CD4-positive, alpha-beta memory T cell (primary cell): ENCODE measurements at regions not wholly inside any gene's neighbourhood (a gene's known extent, or its start where the extent isn't known, plus 50 kb on each side); places are given as distances from the start of the nearest gene placed in this dataset.

Experiments used
- CTCF ChIA-PET: fragments of 350-600 bp; sonication (Branson Sonifier 250); formaldehyde crosslinking; loops from one replicate; lab custom pipeline; 2021; ENCODE audit warnings: inconsistent platforms; ENCODE audit not compliant: partially characterized antibody; lab: Charles Lee
- POLR2A ChIA-PET: fragments of 350-600 bp; sonication (Branson Sonifier 250); formaldehyde crosslinking; loops from one replicate; lab custom pipeline; 2021; ENCODE audit not compliant: partially characterized antibody; lab: Charles Lee
- DNase-seq, 5 donors: peaks; one replicate each; pipeline versions ENCODE4 v3.0.0 to v3.0.0-alpha.2; 2020 to 2022; ENCODE audit warnings: mixed read lengths in 1 of 5
- H3K27ac ChIP-seq: one replicate; pipeline ENCODE4 v1.7.0; 2013; ENCODE audit warnings: low read depth, low read length
- H3K27me3 ChIP-seq: 2 replicates; pipeline ENCODE4 v1.7.0; 2013; ENCODE audit warnings: mild to moderate bottlenecking, low read length, moderate library complexity; ENCODE audit not compliant: insufficient read depth
- H3K36me3 ChIP-seq: 2 replicates; pipeline ENCODE4 v1.7.0; 2013; ENCODE audit warnings: mild to moderate bottlenecking, low read length, moderate library complexity; ENCODE audit not compliant: insufficient read depth
- H3K4me1 ChIP-seq: 2 replicates; pipeline ENCODE4 v1.7.0; 2013; ENCODE audit warnings: mild to moderate bottlenecking, low read length, moderate library complexity; ENCODE audit not compliant: insufficient read depth
- H3K4me3 ChIP-seq, 2 donors: one replicate each; pipeline ENCODE4 v1.7.0; 2013; ENCODE audit warnings: low read length in 2 of 2, mild to moderate bottlenecking in 1 of 2
- H3K9me3 ChIP-seq, 2 donors: one replicate each; pipeline ENCODE4 v1.7.0; 2013; ENCODE audit warnings: low read length in 2 of 2, control low read depth in 1 of 2; ENCODE audit not compliant: control insufficient read depth in 1 of 2
- H3K27ac Mint-ChIP-seq, 7 donors: one replicate each; pipeline ENCODE4 v1.8.0; 2020 to 2021; ENCODE audit warnings: mixed read lengths in 7 of 7, mild to moderate bottlenecking in 6 of 7, inconsistent platforms in 3 of 7, moderate library complexity in 3 of 7
- H3K27me3 Mint-ChIP-seq, 2 donors: one replicate each; pipeline ENCODE4 v1.8.0; 2020 to 2021; ENCODE audit warnings: mixed read lengths in 2 of 2
- H3K36me3 Mint-ChIP-seq, 2 donors: one replicate each; pipeline ENCODE4 v1.8.0; 2020 to 2021; ENCODE audit warnings: mixed read lengths in 2 of 2, inconsistent platforms in 1 of 2, mild to moderate bottlenecking in 1 of 2
- H3K4me1 Mint-ChIP-seq, 4 donors: one replicate each; pipeline ENCODE4 v1.8.0; 2020 to 2021; ENCODE audit warnings: mixed read lengths in 4 of 4, mild to moderate bottlenecking in 1 of 4
- H3K4me3 Mint-ChIP-seq, 8 donors: one replicate each; pipeline ENCODE4 v1.8.0; 2020 to 2021; ENCODE audit warnings: mixed read lengths in 8 of 8, mild to moderate bottlenecking in 7 of 8, moderate library complexity in 6 of 8, inconsistent platforms in 3 of 8
- H3K9me3 Mint-ChIP-seq, 8 donors: one replicate each; pipeline ENCODE4 v1.8.0; 2020 to 2021; ENCODE audit warnings: mixed read lengths in 8 of 8, mild to moderate bottlenecking in 5 of 8, inconsistent platforms in 3 of 8, moderate library complexity in 1 of 8
- intact Hi-C: fragments of 100-400 bp; cut with micrococcal nuclease; formaldehyde crosslinking; loops from one replicate; pipeline ENCODE4 v1.15.1; 2023

- DNase-seq = no peak
- Histone ChIP-seq H3K9me3 (no peaks in the 10 kb centered on the region), H3K36me3 (no peaks in the 10 kb centered on the region), H3K27ac (no peak overlapping the region), H3K27me3 (no peaks in the 10 kb centered on the region), H3K4me1 (peaks cover 47% of the 10 kb centered on the region), H3K4me3 (no peak overlapping the region)
- H3K9me3 Mint-ChIP-seq = no peaks in the 10 kb centered on the region
- H3K27me3 Mint-ChIP-seq = no peaks in the 10 kb centered on the region
- peaks cover 28 to 54% (median 44%) of the 10 kb centered on the region in 4 donors for H3K4me1 Mint-ChIP-seq
- intact Hi-C loops = no loop called here
- no peak overlapping the region for H3K4me3 Mint-ChIP-seq
- ChIA-PET CTCF (interaction anchor here (1.0 to 1.6 kb wide), 4 partner anchors 11 to 391 kb away, joined by 3 read pairs; no protein-coding TSS in a partner anchor), POLR2A (interaction anchor here (0.8 to 1.9 kb wide), 5 partner anchors 9 to 26 kb away, joined by 3 to 11 read pairs (median 4); no protein-coding TSS in a partner anchor)
- H3K36me3 Mint-ChIP-seq = no peaks in the 10 kb centered on the region
- H3K27ac Mint-ChIP-seq = peak overlapping the region in 3 of 7 donors; percentile 29 to 74 (median 57)
Observed at GRCh38 chr1:234989019-234989418, 139.6 kb downstream of the TOMM20 start.

- Histone ChIP-seq H3K27me3 (no peaks in the 10 kb centered on the region), H3K4me1 (peaks cover 52% of the 10 kb centered on the region), H3K4me3 (no peak overlapping the region), H3K36me3 (no peaks in the 10 kb centered on the region), H3K27ac (no peak overlapping the region), H3K9me3 (no peaks in the 10 kb centered on the region)
- no peak for DNase-seq
- H3K27me3 Mint-ChIP-seq = no peaks in the 10 kb centered on the region
- peak overlapping the region in 3 of 7 donors; percentile 1 to 65 (median 31) for H3K27ac Mint-ChIP-seq
- POLR2A ChIA-PET = interaction anchor here (0.8 to 1.9 kb wide), 5 partner anchors 9 to 26 kb away, joined by 3 to 11 read pairs (median 4); no protein-coding TSS in a partner anchor
- no peak overlapping the region for H3K4me3 Mint-ChIP-seq
- H3K4me1 Mint-ChIP-seq = peaks cover 33 to 59% (median 48%) of the 10 kb centered on the region in 4 donors
- H3K9me3 Mint-ChIP-seq = no peaks in the 10 kb centered on the region
- no peaks in the 10 kb centered on the region for H3K36me3 Mint-ChIP-seq
- CTCF ChIA-PET = interaction anchor here (1.0 to 1.6 kb wide), 4 partner anchors 10 to 391 kb away, joined by 3 read pairs; no protein-coding TSS in a partner anchor
- intact Hi-C loops = no loop called here
Observed at GRCh38 chr1:234988536-234988935, 140.1 kb downstream of the TOMM20 start.

GRCh38 chr1:234988155-234988517, 140.5 kb downstream of the TOMM20 start:
- H3K4me3 Mint-ChIP-seq = peak overlapping the region in 1 of 8 donors; percentile 21
- H3K27ac ChIP-seq = no peak overlapping the region
- POLR2A ChIA-PET = interaction anchor here (0.8 to 1.1 kb wide), 3 partner anchors 10 to 25 kb away, joined by 3 to 4 read pairs (median 3); no protein-coding TSS in a partner anchor
- H3K27me3 Mint-ChIP-seq = no peaks in the 10 kb centered on the region
- H3K4me3 ChIP-seq = no peak overlapping the region
- no peaks in the 10 kb centered on the region for H3K9me3 Mint-ChIP-seq
- H3K36me3 Mint-ChIP-seq = no peaks in the 10 kb centered on the region
- no peak for DNase-seq
- H3K36me3 ChIP-seq = no peaks in the 10 kb centered on the region
- peaks cover 55% of the 10 kb centered on the region for H3K4me1 ChIP-seq
- CTCF ChIA-PET = interaction anchor here (1.0 to 1.6 kb wide), 3 partner anchors 10 to 27 kb away, joined by 3 read pairs; no protein-coding TSS in a partner anchor
- H3K27me3 ChIP-seq = no peaks in the 10 kb centered on the region
- intact Hi-C loops = no loop called here
- peaks cover 33 to 62% (median 50%) of the 10 kb centered on the region in 4 donors for H3K4me1 Mint-ChIP-seq
- H3K27ac Mint-ChIP-seq = peak overlapping the region in 5 of 7 donors; percentile 13 to 69 (median 37)
- no peaks in the 10 kb centered on the region for H3K9me3 ChIP-seq

GRCh38 chr1:234987415-234988154, 141.1 kb downstream of the TOMM20 start:
- Histone ChIP-seq H3K27me3 (no peaks in the 10 kb centered on the region), H3K4me1 (peaks cover 55% of the 10 kb centered on the region), H3K36me3 (no peaks in the 10 kb centered on the region), H3K4me3 (peak overlapping the region in 1 of 2 donors; percentile 4), H3K27ac (peak overlapping the region; percentile 12), H3K9me3 (no peaks in the 10 kb centered on the region)
- Mint-ChIP-seq H3K27ac (peak overlapping the region; percentile 26 to 89 (median 72)), H3K4me3 (peak overlapping the region in 6 of 8 donors; percentile 26 to 59 (median 43)), H3K36me3 (no peaks in the 10 kb centered on the region), H3K4me1 (peaks cover 33 to 62% (median 50%) of the 10 kb centered on the region in 4 donors), H3K27me3 (no peaks in the 10 kb centered on the region), H3K9me3 (no peaks in the 10 kb centered on the region)
- intact Hi-C loops = no loop called here
- ChIA-PET CTCF (interaction anchor here (1.1 to 2.1 kb wide), 4 partner anchors 9 to 488 kb away, joined by 3 to 7 read pairs (median 3); no protein-coding TSS in a partner anchor), POLR2A (interaction anchor here (1.1 to 2.8 kb wide), 4 partner anchors 9 to 24 kb away, joined by 3 to 11 read pairs (median 6); no protein-coding TSS in a partner anchor)
- DNase-seq = no peak

- Mint-ChIP-seq H3K27ac (peak overlapping the region; percentile 65 to 89 (median 73)), H3K36me3 (no peaks in the 10 kb centered on the region), H3K9me3 (no peaks in the 10 kb centered on the region), H3K4me1 (peaks cover 33 to 64% (median 51%) of the 10 kb centered on the region in 4 donors), H3K4me3 (peak overlapping the region in 6 of 8 donors; percentile 26 to 59 (median 49)), H3K27me3 (no peaks in the 10 kb centered on the region)
- intact Hi-C loops = no loop called here
- Histone ChIP-seq H3K36me3 (no peaks in the 10 kb centered on the region), H3K4me1 (peaks cover 55% of the 10 kb centered on the region), H3K27ac (peak overlapping the region; percentile 2), H3K27me3 (no peaks in the 10 kb centered on the region), H3K9me3 (no peaks in the 10 kb centered on the region), H3K4me3 (peak overlapping the region in 1 of 2 donors; percentile 4)
- ChIA-PET CTCF (interaction anchor here (0.7 to 2.1 kb wide), 3 partner anchors 11 to 487 kb away, joined by 3 to 7 read pairs (median 3); no protein-coding TSS in a partner anchor), POLR2A (interaction anchor here (0.6 to 2.8 kb wide), 5 partner anchors 8 to 61 kb away, joined by 3 to 11 read pairs (median 4); no protein-coding TSS in a partner anchor)
- no peak for DNase-seq
Observed at GRCh38 chr1:234986750-234987414, 141.8 kb downstream of the TOMM20 start.

- Histone ChIP-seq H3K36me3 (no peaks in the 10 kb centered on the region), H3K9me3 (no peaks in the 10 kb centered on the region), H3K27ac (no peak overlapping the region), H3K4me3 (no peak overlapping the region), H3K27me3 (no peaks in the 10 kb centered on the region), H3K4me1 (peaks cover 63% of the 10 kb centered on the region)
- no peak for DNase-seq
- H3K4me3 Mint-ChIP-seq = no peak overlapping the region
- H3K9me3 Mint-ChIP-seq = no peaks in the 10 kb centered on the region
- H3K4me1 Mint-ChIP-seq = peaks cover 32 to 67% (median 51%) of the 10 kb centered on the region in 4 donors
- POLR2A ChIA-PET = interaction anchor here (1.1 to 2.8 kb wide), 3 partner anchors 10 to 59 kb away, joined by 3 to 11 read pairs (median 4); no protein-coding TSS in a partner anchor
- H3K27ac Mint-ChIP-seq = no peak overlapping the region
- no peaks in the 10 kb centered on the region for H3K27me3 Mint-ChIP-seq
- CTCF ChIA-PET = interaction anchor here (0.7 to 2.1 kb wide), 2 partner anchors 10 to 284 kb away, joined by 3 to 7 read pairs; no protein-coding TSS in a partner anchor
- intact Hi-C loops = no loop called here
- no peaks in the 10 kb centered on the region for H3K36me3 Mint-ChIP-seq
Observed at GRCh38 chr1:234985516-234986294, 142.9 kb downstream of the TOMM20 start.
